Astrocyte of the cerebellum (primary cell): ENCODE measurements at regions not wholly inside any gene's neighbourhood (a gene's known extent, or its start where the extent isn't known, plus 50 kb on each side); places are given as distances from the start of the nearest gene placed in this dataset.

Experiments used
- DNase-seq: peaks from one replicate; pipeline ENCODE4 v3.0.0-alpha.2; 2011; ENCODE audit warnings: low read depth
- H3K4me3 ChIP-seq: 2 replicates; pipeline ENCODE4 v1.5.1; 2011; ENCODE audit warnings: mild to moderate bottlenecking, low read depth, low read length, moderate library complexity
- in situ Hi-C: cut with HindIII; loops from 2 replicates; pipeline ENCODE4 v1.10.0; 2017; ENCODE audit warnings: low sequenced_read_pairs
- TF ChIP-seq, protein P1 (sequence below): IDR thresholded peaks from 2 replicates; pipeline ENCODE4 v1.5.1; 2012; ENCODE audit warnings: low read length, low read depth, moderate library complexity, mild to moderate bottlenecking; ENCODE audit errors: missing control alignments

DNA sequence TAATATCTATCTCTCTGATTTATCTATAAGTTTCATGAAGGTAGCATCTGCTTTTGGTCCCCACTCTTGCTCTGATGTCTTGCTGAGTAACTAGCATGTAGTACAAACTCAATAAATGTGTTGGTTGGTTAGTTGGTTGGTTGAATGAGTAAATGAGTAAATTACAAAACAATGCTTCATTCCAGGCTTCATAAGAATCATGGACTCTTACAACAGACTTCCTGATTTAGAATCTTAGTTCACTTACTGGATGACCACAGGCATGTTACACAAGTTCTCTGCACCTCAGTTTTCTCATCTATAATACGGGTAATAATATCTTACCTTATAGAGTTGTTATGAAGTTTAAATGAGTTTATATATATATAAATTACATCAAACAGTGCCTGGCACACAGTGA is 98.6 kb downstream of the ZNF281 start:
- in situ Hi-C loops, result no loop called here
- TF ChIP-seq, protein P1, sequence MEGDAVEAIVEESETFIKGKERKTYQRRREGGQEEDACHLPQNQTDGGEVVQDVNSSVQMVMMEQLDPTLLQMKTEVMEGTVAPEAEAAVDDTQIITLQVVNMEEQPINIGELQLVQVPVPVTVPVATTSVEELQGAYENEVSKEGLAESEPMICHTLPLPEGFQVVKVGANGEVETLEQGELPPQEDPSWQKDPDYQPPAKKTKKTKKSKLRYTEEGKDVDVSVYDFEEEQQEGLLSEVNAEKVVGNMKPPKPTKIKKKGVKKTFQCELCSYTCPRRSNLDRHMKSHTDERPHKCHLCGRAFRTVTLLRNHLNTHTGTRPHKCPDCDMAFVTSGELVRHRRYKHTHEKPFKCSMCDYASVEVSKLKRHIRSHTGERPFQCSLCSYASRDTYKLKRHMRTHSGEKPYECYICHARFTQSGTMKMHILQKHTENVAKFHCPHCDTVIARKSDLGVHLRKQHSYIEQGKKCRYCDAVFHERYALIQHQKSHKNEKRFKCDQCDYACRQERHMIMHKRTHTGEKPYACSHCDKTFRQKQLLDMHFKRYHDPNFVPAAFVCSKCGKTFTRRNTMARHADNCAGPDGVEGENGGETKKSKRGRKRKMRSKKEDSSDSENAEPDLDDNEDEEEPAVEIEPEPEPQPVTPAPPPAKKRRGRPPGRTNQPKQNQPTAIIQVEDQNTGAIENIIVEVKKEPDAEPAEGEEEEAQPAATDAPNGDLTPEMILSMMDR, result no peak
- no peak for DNase-seq
- no peak overlapping the region for H3K4me3 ChIP-seq

DNA sequence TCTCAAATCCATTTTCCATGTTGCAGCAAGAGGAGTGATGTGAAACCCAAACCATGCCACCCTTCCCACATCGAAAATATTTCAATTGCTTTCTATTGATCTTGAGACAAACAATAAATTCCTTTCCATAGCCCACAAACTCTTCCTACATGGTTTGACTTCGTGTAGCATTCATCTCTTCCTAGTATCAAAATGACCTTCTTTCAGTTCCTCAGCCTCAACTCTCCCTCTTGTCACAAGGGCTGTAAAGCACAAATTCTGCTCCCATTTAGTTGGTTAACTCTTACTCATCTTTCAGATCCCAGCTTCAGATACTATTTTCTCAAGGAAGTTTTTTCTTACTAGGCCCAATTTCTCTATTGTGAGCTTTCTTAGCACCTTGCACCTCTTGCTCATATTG is 99.0 kb downstream of the ZNF281 start:
- in situ Hi-C loops, result no loop called here

DNA sequence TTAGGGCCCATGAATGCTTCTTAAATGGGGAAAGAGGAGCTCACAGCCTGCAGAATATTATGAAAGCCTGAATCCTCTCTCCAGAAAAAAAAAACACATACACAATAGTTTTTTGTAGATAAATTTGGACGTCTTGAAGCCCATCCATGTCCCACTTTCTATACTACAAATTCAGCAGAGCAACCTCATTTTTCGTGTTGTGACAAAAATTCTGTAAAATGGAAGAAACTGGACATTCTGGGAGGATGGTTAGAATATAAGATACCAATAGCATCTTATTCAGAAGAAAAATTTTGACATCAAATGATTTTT is 102.1 kb downstream of the ZNF281 start:
- in situ Hi-C loops, result no loop called here
- H3K4me3 ChIP-seq, result no peak overlapping the region
- DNase-seq, result no peak
- TF ChIP-seq, protein P1, result no peak

More for the DNA sequence above, 99.0 kb downstream of the ZNF281 start:
- TF ChIP-seq, protein P1, result no peak
- DNase-seq, result no peak
- no peak overlapping the region for H3K4me3 ChIP-seq

DNA sequence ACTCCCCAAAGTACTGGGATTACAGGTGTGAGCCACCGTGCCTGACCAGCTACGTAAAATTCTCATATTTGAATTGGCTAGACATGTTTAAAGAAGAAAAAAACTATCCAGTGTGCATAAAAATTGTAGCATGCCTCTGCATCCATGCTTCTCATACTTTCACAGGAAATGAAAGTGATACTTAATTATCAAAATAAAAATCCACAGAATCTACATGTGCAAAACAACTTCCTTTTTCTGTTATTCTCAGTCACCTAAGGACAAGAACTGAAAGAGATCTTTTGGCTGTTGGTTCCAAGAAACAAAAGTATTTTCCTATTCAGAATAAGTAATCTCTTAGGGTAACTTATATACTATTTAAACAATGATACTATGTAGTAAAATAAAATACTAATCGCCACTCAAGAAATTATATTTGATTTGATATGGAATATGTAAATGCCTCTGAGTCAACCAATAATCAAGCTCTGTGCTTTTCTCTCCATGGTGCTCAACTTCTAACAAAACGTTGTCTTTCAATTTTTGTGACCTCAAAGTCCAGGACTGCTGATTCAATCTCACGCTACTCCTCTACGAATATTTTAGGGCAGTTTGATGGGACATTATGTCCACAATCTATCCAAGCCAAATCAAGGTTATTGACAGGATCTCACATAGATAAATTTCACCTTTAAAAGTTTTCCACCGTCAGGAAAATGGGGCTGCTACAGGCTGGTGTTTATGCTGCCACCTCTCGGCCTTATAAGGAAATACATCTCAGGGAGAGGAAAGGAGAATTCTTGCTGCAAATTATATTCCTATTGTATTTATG is 102.7 kb downstream of the ZNF281 start:
- no peak for DNase-seq
- in situ Hi-C loops, result no loop called here
- TF ChIP-seq, protein P1, result peak; percentile 91
- no peak overlapping the region for H3K4me3 ChIP-seq

DNA sequence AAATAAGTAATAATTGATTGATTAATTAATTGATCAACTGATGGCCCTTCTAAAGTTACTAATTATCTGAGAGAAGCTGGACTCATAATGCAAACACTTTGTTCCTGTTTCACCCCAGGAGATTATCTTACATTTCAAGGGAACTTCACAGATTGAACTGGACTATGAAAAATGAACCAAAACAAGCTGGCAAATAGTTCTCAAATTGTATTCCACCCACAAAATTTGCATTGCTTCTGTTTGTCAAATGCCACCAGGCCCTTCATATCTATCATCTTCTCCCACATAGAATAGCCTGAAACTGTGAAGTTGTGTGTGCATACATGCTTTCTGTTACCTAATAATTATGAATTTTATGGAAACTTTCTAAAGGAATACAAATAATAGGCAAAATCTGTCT is 104.0 kb downstream of the ZNF281 start:
- no peak for DNase-seq
- in situ Hi-C loops, result no loop called here
- TF ChIP-seq, protein P1, result no peak
- H3K4me3 ChIP-seq, result no peak overlapping the region

DNA sequence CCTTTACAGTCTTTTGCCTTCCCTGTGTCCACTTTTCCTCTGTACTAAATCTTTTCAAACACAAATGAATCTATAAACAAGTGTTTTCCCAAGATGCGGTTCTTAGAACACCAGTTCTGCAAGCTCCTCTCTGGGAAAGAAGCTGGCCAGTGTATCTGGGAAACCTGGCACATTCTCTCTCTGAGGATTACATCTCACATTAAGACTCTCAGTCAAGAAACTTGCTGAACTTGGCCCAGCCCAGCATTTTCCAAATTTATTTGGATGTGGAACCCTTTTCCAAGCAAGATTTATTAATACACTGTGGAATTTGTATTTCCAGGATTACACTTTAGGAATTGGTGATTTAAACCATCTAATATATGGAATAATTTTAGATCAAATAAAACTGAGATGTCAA is 105.7 kb downstream of the ZNF281 start:
- TF ChIP-seq, protein P1, result no peak
- DNase-seq, result no peak
- in situ Hi-C loops, result no loop called here
- H3K4me3 ChIP-seq, result no peak overlapping the region
